ENCODE measurements at regions not wholly inside any gene's neighbourhood (a gene's known extent, or its start where the extent isn't known, plus 50 kb on each side); places are given as distances from the start of the nearest gene placed in this dataset.

DNA sequence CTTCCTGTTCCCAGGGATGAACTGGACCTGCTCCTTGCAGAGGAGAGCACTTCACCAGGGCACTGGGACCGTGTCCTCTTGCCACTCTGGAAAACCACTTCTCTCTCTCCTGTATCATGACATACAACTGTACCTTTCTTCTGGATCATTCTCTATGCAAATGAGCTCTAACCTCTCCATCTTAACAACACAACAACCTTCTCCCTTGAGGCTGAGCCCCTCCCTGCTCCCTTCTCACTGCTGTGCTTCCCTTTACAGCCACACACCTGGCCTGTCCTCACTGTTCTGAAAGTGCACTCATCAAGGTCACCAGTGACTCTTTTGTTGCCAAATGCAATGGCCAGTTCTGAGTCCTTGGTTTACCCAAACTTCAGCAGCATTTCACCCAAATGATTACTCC lies 54.5 kb upstream of the MRPS6 start:
- no peak for TF ChIP-seq CTCF (tag by site-specific recombination; IDR thresholded peaks at IDR 0.05)
- no peak for TF ChIP-seq ZNF335 (tag by site-specific recombination; conservative IDR thresholded peaks at IDR 0.05)
- TF ChIP-seq GFI1B (tag by site-specific recombination; IDR thresholded peaks at IDR 0.05), result no peak
- TF ChIP-seq MZF1 (tag by site-specific recombination; IDR thresholded peaks at IDR 0.05; ENCODE audit: borderline replicate concordance), result no peak
